ENCODE measurements at regions not wholly inside any gene's neighbourhood (a gene's known extent, or its start where the extent isn't known, plus 50 kb on each side); places are given as distances from the start of the nearest gene placed in this dataset.

- TF ChIP-seq CTCF (conservative IDR thresholded peaks at IDR 0.05 in 1 of 2, IDR thresholded peaks at IDR 0.05 in 1 of 2; ENCODE audit: low read depth in 1 of 2, low read length in 2 of 2) (no peak), EZH2 (IDR thresholded peaks at IDR 0.05; ENCODE audit: low read length, missing control alignments) (no peak)
These were observed 355.4 kb upstream of the RBFOX1 start for GRCh38 chr16:6977291-6977690.

Data from fibroblast of lung (primary cell).